HEK293 (cell line): ENCODE measurements at regions not wholly inside any gene's neighbourhood (a gene's known extent, or its start where the extent isn't known, plus 50 kb on each side); places are given as distances from the start of the nearest gene placed in this dataset.

ENCODE experiments used
- TCF7L2 ChIP-seq: IDR thresholded peaks from 2 replicates; pipeline ENCODE4 v1.6.1; 2011; ENCODE audit warnings: low read depth, mild to moderate bottlenecking, inconsistent platforms, low read length, moderate library complexity, borderline replicate concordance
- ZBTB21 ChIP-seq: fragments of 450-650 bp; formaldehyde crosslinking; IDR thresholded peaks from 2 replicates; pipeline ENCODE4 v1.5.1; 2017; ENCODE audit warnings: missing biosample characterization, missing genetic modification characterization
- ZNF335 ChIP-seq: fragments of 450-650 bp; formaldehyde crosslinking; conservative IDR thresholded peaks from 2 replicates; pipeline ENCODE4 v1.5.1; 2016; ENCODE audit warnings: missing biosample characterization, missing genetic modification characterization
- ZNF555 ChIP-seq: fragments of 450-650 bp; formaldehyde crosslinking; conservative IDR thresholded peaks from 2 replicates; pipeline ENCODE4 v1.5.1; 2017; ENCODE audit warnings: missing biosample characterization, mild to moderate bottlenecking, missing genetic modification characterization, inconsistent platforms
- TF ChIP-seq, protein P1 (sequence below): fragments of 450-650 bp; formaldehyde crosslinking; IDR thresholded peaks from 2 replicates; pipeline ENCODE4 v1.5.1; 2016; ENCODE audit warnings: missing biosample characterization, missing genetic modification characterization

DNA sequence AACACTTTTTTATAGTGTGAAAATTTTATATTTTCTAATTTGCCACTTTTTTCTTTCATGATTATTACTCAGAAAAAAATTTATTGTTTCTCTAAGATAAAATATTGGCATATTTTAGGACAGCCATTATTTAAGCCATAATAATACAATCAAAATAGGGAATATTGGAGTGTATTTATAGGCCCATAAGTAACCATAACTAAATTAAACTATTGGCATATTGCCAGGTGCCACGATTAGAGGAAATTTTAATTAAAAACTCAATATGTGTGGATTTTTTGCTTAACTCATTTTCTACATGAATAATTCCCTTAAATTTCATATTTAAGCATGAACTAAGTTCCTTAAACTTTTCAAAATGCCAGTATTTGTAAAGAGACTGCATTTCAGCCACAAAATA is 587.8 kb downstream of the IPMK start:
- TF ChIP-seq, protein P1, sequence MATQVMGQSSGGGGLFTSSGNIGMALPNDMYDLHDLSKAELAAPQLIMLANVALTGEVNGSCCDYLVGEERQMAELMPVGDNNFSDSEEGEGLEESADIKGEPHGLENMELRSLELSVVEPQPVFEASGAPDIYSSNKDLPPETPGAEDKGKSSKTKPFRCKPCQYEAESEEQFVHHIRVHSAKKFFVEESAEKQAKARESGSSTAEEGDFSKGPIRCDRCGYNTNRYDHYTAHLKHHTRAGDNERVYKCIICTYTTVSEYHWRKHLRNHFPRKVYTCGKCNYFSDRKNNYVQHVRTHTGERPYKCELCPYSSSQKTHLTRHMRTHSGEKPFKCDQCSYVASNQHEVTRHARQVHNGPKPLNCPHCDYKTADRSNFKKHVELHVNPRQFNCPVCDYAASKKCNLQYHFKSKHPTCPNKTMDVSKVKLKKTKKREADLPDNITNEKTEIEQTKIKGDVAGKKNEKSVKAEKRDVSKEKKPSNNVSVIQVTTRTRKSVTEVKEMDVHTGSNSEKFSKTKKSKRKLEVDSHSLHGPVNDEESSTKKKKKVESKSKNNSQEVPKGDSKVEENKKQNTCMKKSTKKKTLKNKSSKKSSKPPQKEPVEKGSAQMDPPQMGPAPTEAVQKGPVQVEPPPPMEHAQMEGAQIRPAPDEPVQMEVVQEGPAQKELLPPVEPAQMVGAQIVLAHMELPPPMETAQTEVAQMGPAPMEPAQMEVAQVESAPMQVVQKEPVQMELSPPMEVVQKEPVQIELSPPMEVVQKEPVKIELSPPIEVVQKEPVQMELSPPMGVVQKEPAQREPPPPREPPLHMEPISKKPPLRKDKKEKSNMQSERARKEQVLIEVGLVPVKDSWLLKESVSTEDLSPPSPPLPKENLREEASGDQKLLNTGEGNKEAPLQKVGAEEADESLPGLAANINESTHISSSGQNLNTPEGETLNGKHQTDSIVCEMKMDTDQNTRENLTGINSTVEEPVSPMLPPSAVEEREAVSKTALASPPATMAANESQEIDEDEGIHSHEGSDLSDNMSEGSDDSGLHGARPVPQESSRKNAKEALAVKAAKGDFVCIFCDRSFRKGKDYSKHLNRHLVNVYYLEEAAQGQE (tag by site-specific recombination) = no peak
- TF ChIP-seq TCF7L2 = no peak
- TF ChIP-seq ZNF555 (tag by site-specific recombination) = no peak
- TF ChIP-seq ZBTB21 (tag by site-specific recombination) = no peak
- no peak for TF ChIP-seq ZNF335
